Stimulated activated naive B cell treated with anti-CD40 and anti-IgM and Interleukin-4, amounts not matched to agents 10 μg/mL and 1 μg/mL and 100 μg/mL, for 72 hours (primary cell): ENCODE measurements at regions not wholly inside any gene's neighbourhood (a gene's known extent, or its start where the extent isn't known, plus 50 kb on each side); places are given as distances from the start of the nearest gene placed in this dataset.
"Not testable (repeated sequence)": the region's sequence is repeated elsewhere in the genome, so short reads cannot be mapped to it uniquely, and the experiment has no call there.

Experiments used
- ATAC-seq, 2 donors: fragments of 150-1000 bp; cut with Tn5 transposase; replicated peaks; 2 replicates each; pipeline ENCODE4 v1.10.0; 2021; ENCODE audit warnings: moderate library complexity in 1 of 2
- DNase-seq: peaks from one replicate; pipeline ENCODE4 v3.0.0; 2021
- H3K27ac Mint-ChIP-seq: one replicate; pipeline ENCODE4 v1.8.0; 2022; ENCODE audit warnings: mild to moderate bottlenecking, mixed read lengths
- H3K27me3 Mint-ChIP-seq, 2 donors: one replicate each; pipeline ENCODE4 v1.8.0; 2022; ENCODE audit warnings: mixed read lengths in 2 of 2
- H3K36me3 Mint-ChIP-seq, 2 donors: one replicate each; pipeline ENCODE4 v1.8.0; 2022; ENCODE audit warnings: mixed read lengths in 2 of 2, mild to moderate bottlenecking in 1 of 2
- H3K4me1 Mint-ChIP-seq, 2 donors: one replicate each; pipeline ENCODE4 v1.8.0; 2022; ENCODE audit warnings: mixed read lengths in 2 of 2, mild to moderate bottlenecking in 1 of 2
- H3K4me3 Mint-ChIP-seq, 2 donors: one replicate each; pipeline ENCODE4 v1.8.0; 2022; ENCODE audit warnings: mild to moderate bottlenecking in 2 of 2, mixed read lengths in 2 of 2, moderate library complexity in 1 of 2
- H3K9me3 Mint-ChIP-seq, 2 donors: one replicate each; pipeline ENCODE4 v1.8.0; 2022; ENCODE audit warnings: mixed read lengths in 2 of 2, mild to moderate bottlenecking in 1 of 2

DNA sequence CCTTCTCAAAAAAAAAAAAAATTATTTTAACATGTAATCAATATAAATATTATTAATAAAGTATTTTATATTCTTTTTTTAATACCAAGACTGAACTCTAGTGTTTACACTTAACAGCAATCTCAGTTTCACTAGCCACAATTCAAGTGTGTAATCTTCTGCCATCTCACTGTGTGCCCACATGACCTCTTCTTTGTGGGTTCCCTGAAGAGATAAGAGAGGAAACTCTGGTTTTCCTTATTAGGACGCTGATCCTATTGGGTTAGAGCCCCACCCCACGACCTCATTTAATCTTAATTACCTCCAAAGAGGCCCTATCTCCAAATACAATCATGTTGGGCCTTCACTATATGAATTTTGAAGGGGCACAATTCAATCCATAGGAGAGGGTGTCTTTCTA is 177.6 kb downstream of the STK31 start:
- H3K27ac Mint-ChIP-seq, result no peak overlapping the region
- H3K4me3 Mint-ChIP-seq, result no peak overlapping the region
- no peaks in the 10 kb centered on the region for H3K4me1 Mint-ChIP-seq
- no peaks in the 10 kb centered on the region for H3K36me3 Mint-ChIP-seq
- DNase-seq, result no peak
- H3K9me3 Mint-ChIP-seq, result peaks cover 2 to 9% of the 10 kb centered on the region in 2 donors
- ATAC-seq, result no peak
- H3K27me3 Mint-ChIP-seq, result peaks cover 10 to 14% of the 10 kb centered on the region in 2 donors

DNA sequence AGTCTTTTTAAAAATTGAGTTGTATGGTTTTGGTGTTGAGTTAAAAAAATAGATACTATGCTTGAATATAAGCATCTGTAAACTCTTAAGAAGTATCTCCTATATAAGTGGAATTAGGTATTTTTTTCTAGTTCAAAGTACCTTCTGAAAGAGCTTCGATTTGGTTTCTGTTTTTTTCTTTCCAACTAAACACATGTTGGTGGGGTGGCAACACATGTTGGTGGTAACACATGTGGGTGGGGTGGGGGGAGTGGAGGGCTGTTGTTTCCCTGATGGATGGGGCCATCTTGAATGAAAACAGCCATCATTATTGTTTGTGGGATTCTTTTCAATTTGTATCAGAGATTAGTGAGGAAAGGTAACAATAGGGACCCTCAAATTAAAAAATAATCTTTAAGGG is 178.9 kb downstream of the STK31 start:
- H3K36me3 Mint-ChIP-seq, result no peaks in the 10 kb centered on the region
- ATAC-seq, result no peak
- DNase-seq, result no peak
- no peak overlapping the region for H3K4me3 Mint-ChIP-seq
- peaks cover 2 to 9% of the 10 kb centered on the region in 2 donors for H3K9me3 Mint-ChIP-seq
- H3K4me1 Mint-ChIP-seq, result peaks cover 3 to 5% of the 10 kb centered on the region in 2 donors
- no peak overlapping the region for H3K27ac Mint-ChIP-seq
- H3K27me3 Mint-ChIP-seq, result peaks cover 23 to 27% of the 10 kb centered on the region in 2 donors

DNA sequence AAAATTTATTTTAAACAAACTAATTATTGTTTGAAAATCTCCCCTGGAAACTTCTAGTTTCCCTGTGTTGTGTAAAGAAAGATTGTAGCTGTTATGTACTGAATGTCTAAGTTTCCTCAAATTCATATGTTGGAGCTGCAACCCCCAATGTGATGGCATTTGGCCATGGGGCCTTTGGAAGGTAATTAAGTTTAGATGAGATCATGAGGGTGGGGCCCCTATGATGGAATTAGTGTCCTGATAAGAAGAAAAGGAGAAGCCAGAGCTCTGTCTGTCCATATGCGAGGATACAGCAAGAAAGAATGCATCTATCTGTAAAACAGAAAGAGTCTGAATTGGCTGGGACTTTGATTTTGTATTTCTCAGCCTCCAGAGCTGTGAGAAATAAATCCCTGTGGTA is 179.5 kb downstream of the STK31 start:
- DNase-seq (no peak), ATAC-seq (no peak)
- Mint-ChIP-seq H3K27me3 (peaks cover 27 to 32% of the 10 kb centered on the region in 2 donors), H3K36me3 (no peaks in the 10 kb centered on the region), H3K4me1 (peaks cover 6 to 9% of the 10 kb centered on the region in 2 donors), H3K27ac (no peak overlapping the region), H3K9me3 (peaks cover 2 to 9% of the 10 kb centered on the region in 2 donors), H3K4me3 (no peak overlapping the region)

DNA sequence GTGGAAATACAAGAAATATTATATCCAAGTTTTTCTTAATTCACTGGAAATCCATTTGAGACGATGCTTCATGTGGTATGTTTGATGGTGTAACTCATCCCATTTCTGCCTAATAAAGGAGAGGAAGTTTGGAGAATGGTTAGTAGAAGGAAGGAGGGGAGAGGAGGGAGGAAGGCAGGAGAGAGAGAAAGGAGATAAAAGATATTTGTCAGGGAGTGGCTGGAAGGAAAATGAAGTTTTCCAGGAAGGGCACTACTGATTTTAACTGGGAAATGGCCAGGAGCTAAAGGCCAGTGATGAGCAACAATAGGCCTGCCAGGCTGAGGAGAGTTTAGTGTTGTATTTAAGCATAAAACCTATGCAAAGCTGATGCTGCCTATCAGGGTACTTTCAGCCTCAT is 182.0 kb downstream of the STK31 start:
- ATAC-seq (no peak), DNase-seq (no peak)
- H3K4me1 Mint-ChIP-seq, result peaks cover 8 to 11% of the 10 kb centered on the region in 2 donors
- no peak overlapping the region for H3K4me3 Mint-ChIP-seq
- H3K27me3 Mint-ChIP-seq, result peaks cover 31 to 40% of the 10 kb centered on the region in 2 donors
- no peak overlapping the region for H3K27ac Mint-ChIP-seq
- peaks cover 2 to 9% of the 10 kb centered on the region in 2 donors for H3K9me3 Mint-ChIP-seq
- no peaks in the 10 kb centered on the region for H3K36me3 Mint-ChIP-seq

DNA sequence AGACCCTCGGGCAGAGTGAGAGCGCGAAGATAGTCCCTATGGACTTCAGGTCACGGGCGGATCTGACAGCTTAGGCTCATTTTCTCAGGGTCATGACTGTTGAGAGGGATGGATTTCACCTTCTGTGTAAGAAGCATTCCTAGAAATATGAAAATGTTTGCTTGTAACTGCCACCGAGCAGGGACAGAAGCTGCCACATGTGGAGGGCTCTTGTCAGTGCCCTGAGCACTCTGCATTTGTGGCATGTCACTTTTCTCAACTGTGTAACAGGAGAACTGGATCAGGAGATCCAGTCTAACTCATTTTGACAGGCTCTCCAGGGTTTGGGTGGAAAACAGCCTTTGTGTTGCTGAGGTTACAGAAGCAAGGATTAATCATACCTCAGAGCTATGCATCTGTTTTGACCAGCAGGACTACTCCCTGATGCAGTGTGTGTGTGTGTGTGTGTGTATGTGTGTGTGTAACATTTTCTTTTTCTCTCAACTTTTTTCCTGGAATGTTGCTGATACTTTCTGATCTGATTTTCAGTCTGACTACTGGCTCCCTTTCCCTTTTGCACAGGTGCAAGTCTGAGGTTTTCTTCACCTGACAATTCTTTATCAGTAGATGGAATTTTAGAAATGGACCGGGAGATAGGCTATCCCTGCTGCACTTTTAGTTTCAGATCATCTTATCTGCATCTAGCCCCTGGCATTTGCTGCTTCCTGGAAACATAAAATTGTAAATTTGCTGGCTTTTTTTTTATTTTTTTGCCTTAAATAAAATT is 183.3 kb downstream of the STK31 start:
- Mint-ChIP-seq H3K36me3 (no peaks in the 10 kb centered on the region), H3K9me3 (peaks cover 2 to 9% of the 10 kb centered on the region in 2 donors), H3K4me1 (peaks cover 8 to 11% of the 10 kb centered on the region in 2 donors), H3K27me3 (peaks cover 31 to 40% of the 10 kb centered on the region in 2 donors), H3K27ac (no peak overlapping the region), H3K4me3 (no peak overlapping the region)
- ATAC-seq (no peak), DNase-seq (no peak)

DNA sequence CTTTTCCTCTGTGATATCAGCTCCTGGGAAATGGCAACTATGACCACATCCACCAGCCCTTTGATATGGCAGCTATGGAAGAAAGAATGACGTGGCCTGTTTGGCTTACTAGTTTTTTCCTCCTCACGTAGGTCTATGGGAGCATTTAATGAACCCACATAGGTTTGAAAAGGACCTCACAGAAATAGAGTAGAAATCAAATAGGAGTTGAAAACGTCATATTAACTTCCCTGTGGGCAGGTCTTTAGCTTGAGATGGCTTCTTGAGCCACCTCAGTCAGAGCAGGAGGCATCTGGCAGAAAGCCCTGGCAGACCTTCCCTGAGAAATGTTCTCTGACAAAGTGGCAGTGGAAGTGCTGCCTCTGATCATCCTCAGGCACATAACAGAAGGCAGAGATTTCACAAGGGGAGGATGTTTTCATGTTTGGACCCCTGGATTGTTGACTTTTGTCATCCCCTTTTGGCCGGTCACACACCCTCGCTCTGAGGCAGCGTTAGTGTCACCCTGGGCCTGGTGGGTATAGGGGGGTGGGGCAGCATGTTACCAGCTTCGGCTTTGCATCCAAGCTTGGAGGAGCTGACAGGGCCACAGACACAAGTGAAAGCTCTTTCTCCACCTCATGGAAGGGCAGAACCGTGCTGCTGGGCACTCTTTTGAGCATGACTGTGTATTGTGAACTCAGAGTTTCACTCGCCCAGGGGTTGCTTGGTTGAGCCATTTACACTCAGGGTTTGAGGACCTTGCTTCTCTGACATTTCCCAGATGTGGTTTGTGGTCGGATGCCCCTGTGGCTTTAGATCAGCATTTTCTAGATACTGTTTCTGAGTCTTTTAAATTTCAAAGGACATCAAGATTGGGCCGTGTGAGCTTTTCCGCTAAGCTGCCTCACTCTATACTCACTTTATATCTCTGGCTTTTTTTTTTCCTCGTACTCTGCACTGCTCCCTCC is 184.2 kb downstream of the STK31 start:
- Mint-ChIP-seq H3K27ac (no peak overlapping the region), H3K9me3 (peaks cover 2 to 9% of the 10 kb centered on the region in 2 donors), H3K4me3 (no peak overlapping the region), H3K36me3 (no peaks in the 10 kb centered on the region), H3K4me1 (peaks cover 8 to 11% of the 10 kb centered on the region in 2 donors), H3K27me3 (peaks cover 31 to 40% of the 10 kb centered on the region in 2 donors)
- no peak for DNase-seq
- ATAC-seq, result peak; percentile 56 to 78

DNA sequence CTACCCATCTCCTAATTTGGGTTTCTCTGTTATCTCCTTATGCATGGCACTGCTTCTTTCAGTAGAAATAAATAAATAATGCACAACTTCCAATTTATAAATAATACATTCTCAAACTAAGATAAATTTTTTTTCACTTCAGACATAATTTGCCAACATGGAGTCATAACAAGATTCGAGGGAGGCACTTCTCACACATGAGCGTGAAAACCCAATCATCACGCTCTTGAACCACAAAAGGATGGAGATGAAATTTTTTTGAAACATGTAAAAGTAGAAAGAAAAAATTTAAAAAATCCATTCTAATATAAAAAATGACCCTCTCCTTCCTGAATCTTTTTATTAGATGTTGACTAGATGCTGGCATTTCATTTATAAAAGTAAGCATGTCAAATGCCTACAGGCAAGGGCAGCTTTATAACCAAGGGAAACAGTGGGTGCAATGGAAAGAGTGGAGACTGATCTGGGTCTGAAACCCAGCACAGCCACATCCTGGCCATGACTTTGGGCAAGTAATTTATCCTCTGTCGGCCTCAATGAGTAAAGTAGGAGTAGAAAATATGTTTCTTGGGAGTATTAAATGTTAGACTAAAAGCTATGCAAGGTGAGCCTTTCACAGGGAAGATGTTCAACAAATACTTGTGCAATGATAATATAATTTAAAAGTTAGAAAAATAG is 185.0 kb downstream of the STK31 start:
- DNase-seq, result no peak
- H3K27me3 Mint-ChIP-seq, result peaks cover 30 to 40% of the 10 kb centered on the region in 2 donors
- H3K9me3 Mint-ChIP-seq, result peaks cover 0 to 2% of the 10 kb centered on the region in 2 donors
- peaks cover 8 to 11% of the 10 kb centered on the region in 2 donors for H3K4me1 Mint-ChIP-seq
- no peak overlapping the region for H3K27ac Mint-ChIP-seq
- no peak overlapping the region for H3K4me3 Mint-ChIP-seq
- H3K36me3 Mint-ChIP-seq, result no peaks in the 10 kb centered on the region
- ATAC-seq, result no peak

DNA sequence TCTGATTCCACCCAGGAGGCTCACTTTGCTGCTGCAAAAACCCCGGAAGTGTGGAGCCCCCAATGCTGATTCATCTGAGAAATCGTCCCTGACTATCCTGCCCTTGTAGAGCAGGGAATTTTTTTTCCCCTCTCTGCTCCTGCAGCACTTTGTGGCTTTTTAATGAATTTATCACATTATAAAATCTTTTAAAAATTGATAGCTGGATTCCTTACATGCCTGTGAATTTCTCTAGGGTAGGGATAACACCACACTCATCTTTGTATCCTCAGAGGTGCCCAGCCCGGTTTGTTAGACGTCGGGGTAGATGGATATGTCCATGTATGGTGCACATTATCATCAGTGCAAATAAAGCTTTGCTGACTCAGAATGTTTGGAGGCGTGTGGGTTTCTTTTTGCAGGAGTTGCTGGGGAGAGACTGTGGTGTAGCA is 185.7 kb downstream of the STK31 start:
- H3K27ac Mint-ChIP-seq, result no peak overlapping the region
- peaks cover 8 to 11% of the 10 kb centered on the region in 2 donors for H3K4me1 Mint-ChIP-seq
- no peaks in the 10 kb centered on the region for H3K9me3 Mint-ChIP-seq
- ATAC-seq (no peak), DNase-seq (no peak)
- H3K4me3 Mint-ChIP-seq, result no peak overlapping the region
- no peaks in the 10 kb centered on the region for H3K36me3 Mint-ChIP-seq
- peaks cover 27 to 40% of the 10 kb centered on the region in 2 donors for H3K27me3 Mint-ChIP-seq

DNA sequence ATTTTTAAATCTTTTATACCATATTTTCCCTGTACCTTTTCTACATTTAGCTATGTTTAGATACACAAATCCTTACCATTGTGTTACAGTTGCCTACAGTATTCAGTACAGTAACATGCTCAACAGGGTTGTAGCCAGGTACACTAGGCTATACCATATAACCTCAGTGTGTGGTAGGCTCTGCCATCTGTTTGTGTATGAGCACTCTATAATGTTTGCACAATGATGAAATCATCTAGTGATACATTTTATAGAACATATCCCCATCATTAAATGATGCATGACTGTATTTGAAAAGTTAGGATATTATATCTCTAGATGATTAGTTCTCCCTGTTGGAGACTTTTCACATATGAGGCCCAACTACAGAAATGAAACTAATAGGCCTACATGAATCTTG is 188.6 kb downstream of the STK31 start:
- peaks cover 5 to 11% of the 10 kb centered on the region in 2 donors for H3K4me1 Mint-ChIP-seq

DNA sequence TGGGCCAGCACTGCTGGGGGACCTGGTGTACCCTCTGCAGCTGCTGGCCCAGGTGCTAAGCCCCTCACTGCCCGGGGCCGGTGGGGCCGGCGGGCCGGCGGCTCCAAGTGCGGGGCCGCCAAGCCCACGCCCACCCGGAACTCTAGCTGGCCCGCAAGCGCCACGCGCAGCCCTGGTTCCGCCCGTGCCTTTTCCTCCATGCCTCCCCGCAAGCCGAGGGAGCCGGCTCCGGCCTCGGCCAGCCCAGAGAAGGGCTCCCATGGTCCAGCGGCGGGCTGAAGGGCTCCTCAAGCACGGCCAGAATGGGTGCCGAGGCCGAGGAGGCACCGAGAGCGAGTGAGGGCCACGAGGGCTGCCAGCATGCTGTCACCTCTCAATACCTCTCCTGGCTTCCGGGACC is 194.9 kb downstream of the STK31 start:
- H3K4me3 Mint-ChIP-seq, H3K36me3 Mint-ChIP-seq: not testable (repeated sequence)

More for the DNA sequence above, 188.6 kb downstream of the STK31 start:
- no peaks in the 10 kb centered on the region for H3K9me3 Mint-ChIP-seq
- peaks cover 18 to 31% of the 10 kb centered on the region in 2 donors for H3K27me3 Mint-ChIP-seq
- no peaks in the 10 kb centered on the region for H3K36me3 Mint-ChIP-seq
- H3K4me3 Mint-ChIP-seq, result no peak overlapping the region
- no peak for DNase-seq
- H3K27ac Mint-ChIP-seq, result no peak overlapping the region
- ATAC-seq, result no peak

DNA sequence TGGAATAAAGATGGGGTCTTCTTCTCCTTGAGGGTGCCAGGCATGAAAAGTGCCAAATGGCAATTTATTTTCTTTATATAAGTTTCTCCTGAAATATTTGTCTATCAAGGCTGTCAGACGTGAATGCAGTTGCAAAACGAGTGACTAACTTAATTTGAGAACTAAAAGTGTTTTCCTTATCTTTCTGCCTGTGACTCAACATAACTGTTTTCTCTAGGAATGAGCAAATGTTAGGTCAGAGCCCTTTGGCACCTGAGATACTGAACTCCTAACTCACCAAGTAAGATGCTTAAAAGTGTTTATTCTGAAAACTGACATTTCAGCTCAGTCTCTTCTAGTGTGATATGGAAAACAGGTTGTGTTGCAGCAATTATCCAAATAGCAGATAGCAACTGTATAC is 197.0 kb downstream of the STK31 start:
- no peak for ATAC-seq

More for the DNA sequence above, 194.9 kb downstream of the STK31 start:
- H3K27ac Mint-ChIP-seq, H3K9me3 Mint-ChIP-seq, DNase-seq, ATAC-seq, H3K4me1 Mint-ChIP-seq: not testable (repeated sequence)
- H3K27me3 Mint-ChIP-seq, result peaks cover 6 to 30% of the 10 kb centered on the region in 2 donors

DNA sequence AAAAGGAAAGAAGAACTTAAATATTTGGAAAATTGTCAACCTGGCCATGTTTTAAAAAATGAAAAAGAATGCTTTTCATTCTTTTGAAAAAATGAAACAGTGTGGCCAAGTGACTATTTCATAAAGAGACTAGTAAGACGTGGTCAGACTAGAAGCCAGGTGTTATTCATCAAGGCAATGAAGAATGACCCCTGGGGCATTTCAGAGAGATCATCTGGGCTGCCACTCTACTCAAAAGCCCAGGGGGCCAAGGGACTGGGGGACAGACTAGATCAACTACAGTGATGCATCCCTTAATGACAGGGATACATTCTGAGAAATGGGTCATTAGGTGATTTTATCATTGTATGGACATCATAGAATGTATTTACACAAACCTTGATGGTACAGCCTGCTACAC is 199.4 kb downstream of the STK31 start:
- no peak for DNase-seq
- H3K36me3 Mint-ChIP-seq, result no peaks in the 10 kb centered on the region
- no peak overlapping the region for H3K27ac Mint-ChIP-seq
- peaks cover 0 to 21% of the 10 kb centered on the region in 2 donors for H3K27me3 Mint-ChIP-seq
- H3K4me3 Mint-ChIP-seq, result no peak overlapping the region
- H3K4me1 Mint-ChIP-seq, result no peaks in the 10 kb centered on the region
- H3K9me3 Mint-ChIP-seq, result peaks cover 7 to 10% of the 10 kb centered on the region in 2 donors
- no peak for ATAC-seq

More for the DNA sequence above, 197.0 kb downstream of the STK31 start:
- peaks cover 6 to 30% of the 10 kb centered on the region in 2 donors for H3K27me3 Mint-ChIP-seq
- DNase-seq, result no peak
- H3K27ac Mint-ChIP-seq, result no peak overlapping the region
- no peaks in the 10 kb centered on the region for H3K4me1 Mint-ChIP-seq
- no peak overlapping the region for H3K4me3 Mint-ChIP-seq
- no peaks in the 10 kb centered on the region for H3K36me3 Mint-ChIP-seq
- H3K9me3 Mint-ChIP-seq, result peaks cover 2 to 4% of the 10 kb centered on the region in 2 donors

DNA sequence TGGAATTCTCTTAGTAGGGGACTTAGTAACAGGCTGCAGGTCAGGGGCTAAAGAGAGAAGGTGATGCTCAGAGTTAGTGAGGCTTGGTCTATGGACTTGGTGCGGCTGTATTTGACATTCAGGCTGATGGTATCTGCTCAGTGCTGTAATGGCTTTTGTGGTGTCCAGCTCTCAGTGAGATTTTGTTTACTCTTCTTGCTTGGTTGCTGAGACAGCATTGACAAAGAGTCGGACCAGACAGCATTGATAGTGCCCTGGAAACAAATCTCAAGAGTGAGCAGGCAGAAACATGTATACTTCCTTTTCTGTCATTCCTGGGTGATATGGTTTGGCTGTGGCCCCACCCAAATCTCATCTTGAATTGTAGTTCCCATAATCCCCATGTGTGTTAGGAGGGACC is 202.0 kb downstream of the STK31 start:
- Mint-ChIP-seq H3K27me3 (peaks cover 0 to 15% of the 10 kb centered on the region in 2 donors), H3K4me3 (no peak overlapping the region), H3K4me1 (no peaks in the 10 kb centered on the region), H3K36me3 (no peaks in the 10 kb centered on the region), H3K27ac (no peak overlapping the region), H3K9me3 (peaks cover 7 to 10% of the 10 kb centered on the region in 2 donors)
- ATAC-seq (no peak), DNase-seq (no peak)

DNA sequence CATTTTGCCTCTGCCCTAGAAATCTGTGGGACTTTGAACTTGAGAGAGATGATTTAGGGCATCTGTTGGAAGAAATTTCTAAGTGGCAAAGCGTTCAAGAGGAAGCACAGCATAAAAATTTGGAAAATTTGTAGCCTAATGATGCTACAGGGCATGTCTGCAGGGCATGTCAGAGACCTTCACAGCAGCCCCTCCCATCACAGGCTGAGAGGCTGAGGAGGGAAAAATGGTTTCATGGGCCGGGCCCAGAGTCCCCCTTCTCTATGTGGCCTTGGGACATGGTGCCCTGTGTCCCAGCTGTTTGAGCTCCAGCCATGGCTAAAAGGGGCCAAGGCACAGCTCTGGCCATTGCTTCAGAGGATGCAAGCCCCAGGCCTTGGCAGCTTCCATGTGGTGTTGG is 203.0 kb downstream of the STK31 start:
- H3K9me3 Mint-ChIP-seq, result peaks cover 7 to 10% of the 10 kb centered on the region in 2 donors
- no peaks in the 10 kb centered on the region for H3K36me3 Mint-ChIP-seq
- no peaks in the 10 kb centered on the region for H3K4me1 Mint-ChIP-seq
- peaks cover 2 to 18% of the 10 kb centered on the region in 2 donors for H3K27me3 Mint-ChIP-seq
- no peak overlapping the region for H3K4me3 Mint-ChIP-seq
- ATAC-seq (no peak), DNase-seq (no peak)
- no peak overlapping the region for H3K27ac Mint-ChIP-seq
